ENCODE measurements at regions not wholly inside any gene's neighbourhood (a gene's known extent, or its start where the extent isn't known, plus 50 kb on each side); places are given as distances from the start of the nearest gene placed in this dataset.

DNA sequence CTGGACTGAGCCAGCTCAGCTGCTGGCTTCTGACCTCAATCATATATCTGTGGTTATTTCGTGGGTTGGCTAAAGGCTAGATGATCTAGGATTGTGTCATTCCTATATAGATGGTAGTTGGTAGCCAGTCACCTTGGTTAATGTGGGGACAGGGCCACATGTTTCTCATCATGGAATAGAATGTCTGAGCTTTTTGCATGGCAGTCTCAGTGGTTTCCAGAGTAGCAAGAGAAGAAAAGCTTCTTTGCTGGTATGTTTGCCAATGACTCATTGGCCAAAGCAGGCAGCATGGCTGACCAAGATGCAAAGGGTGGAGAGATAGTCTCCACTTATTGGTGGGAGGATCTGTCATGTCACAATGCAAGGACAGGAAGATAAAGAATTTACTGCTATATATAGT is 746.4 kb upstream of the FLRT2 start:
- no peak for DNase-seq

DNA sequence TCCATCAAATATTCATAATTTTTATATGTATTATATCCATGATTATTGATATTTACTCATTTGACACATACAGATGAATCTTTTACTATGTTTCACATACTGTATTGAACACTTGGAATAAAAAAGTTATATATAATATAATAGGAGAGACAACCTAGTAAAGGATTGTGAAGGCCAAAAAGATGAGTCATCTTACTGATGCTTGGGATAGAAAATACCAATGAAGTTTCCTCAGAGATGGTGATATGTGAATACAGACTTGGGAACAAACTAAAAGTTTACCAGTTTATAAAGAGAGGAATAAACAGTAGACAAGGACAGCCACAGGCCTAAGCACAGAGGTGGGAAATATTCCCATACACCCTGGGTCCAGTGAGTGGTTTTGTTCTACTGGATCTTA is 743.9 kb upstream of the FLRT2 start:
- no peak for DNase-seq

DNA sequence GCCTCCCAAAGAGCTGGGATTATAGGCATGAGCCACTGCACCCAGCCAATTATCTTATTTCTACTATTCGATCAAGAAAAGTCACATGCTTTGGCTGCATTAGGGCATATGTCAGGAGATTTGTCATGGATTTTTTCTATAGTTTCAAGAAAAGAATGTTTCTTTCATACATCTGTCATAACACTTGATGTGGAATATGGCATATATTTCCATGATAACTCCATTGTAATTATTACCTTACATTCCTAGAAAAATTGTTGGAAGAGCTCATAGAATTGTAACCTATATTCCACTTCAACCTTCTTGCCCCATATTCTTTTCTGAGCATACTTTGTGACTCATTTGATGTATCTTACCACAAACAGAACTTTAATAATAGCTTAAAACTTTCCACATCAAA is 740.9 kb upstream of the FLRT2 start:
- no peak for DNase-seq

DNA sequence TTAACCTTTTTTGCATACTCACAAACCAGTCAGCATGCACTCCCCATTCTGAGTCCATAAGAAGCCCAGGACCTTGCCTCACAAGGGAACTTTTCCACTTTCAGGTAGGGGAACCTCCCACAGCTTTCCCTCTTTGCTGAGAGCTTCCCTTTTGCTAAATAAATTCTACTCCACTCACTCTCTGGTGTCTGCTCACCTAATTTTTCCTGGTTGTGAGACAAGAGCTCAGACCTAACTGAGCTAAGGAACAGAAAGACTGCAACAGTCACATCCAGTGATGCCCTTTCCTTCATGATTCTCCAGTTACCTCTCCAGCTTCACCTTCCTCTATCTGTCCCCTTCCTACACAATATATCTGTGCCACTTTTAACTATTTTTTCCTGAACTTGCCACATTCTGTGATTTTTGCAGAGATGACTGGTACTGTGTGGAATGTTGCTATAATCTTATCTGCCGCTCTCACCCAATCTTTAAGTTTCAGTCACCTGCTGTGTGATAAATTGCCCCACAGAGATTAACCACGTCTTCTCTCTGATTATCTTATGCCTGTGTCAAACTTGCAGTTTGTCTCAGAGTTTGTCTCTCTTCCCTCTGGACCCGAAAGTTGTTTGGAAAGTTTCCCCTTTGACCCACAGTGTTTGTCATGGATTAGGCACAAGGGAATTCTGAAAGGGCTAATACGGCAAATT is 737.1 kb upstream of the FLRT2 start:
- DNase-seq, result no peak

DNA sequence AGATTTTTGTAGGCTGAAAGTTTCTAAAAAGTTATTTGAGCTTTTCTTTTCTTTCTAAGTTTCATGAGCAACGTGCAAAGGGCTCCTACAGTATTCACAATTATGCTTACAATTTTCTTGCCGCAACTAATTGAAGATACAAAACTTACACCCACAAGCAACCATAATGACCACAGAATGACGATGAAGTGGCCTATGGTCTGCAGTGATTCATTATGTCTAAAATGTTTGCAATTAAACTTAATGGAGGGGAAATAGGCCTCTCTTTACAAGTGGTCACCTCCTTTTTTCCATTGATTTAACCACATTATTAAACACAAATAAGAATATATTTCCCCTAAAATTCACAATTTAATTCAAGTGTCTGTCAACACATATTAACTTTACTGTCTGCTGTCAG is 732.6 kb upstream of the FLRT2 start:
- DNase-seq, result no peak

DNA sequence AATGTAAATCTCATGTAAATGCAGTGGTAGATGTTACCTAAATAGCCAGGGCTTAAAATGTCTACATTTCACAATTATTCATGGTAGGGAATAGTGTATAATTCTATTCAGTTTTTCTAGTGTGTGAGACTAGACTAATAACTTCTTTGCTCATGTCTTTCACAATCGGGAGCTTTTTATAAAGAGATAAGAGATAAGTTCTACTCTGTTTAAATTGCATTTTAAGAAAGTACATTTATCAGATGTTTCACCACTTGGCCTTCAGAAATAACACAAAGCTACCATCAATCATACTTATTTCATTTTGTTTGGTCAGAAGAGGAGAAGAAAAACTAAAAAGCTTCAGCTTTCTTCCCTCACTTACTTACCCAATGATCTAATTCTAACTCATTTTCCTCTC is 725.5 kb upstream of the FLRT2 start:
- no peak for DNase-seq

DNA sequence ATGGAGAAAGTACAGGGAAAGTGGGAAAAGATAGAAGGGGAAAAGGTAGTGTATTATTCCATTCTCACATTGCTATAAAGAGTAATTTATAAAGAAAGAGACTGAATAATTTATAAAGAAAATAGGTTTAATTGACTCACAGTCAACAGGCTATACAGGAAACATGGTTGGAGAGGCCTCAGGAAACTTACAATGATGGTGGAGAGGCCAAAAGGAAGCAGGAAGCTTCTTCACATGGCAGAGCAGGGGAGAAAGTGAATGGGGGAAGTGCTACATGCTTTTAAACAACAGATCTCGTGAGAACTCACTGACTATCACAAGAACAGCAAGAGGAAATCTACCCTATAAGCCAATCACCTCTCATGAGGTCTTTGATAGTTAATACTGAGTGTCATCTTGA is 725.0 kb upstream of the FLRT2 start:
- DNase-seq, result no peak

DNA sequence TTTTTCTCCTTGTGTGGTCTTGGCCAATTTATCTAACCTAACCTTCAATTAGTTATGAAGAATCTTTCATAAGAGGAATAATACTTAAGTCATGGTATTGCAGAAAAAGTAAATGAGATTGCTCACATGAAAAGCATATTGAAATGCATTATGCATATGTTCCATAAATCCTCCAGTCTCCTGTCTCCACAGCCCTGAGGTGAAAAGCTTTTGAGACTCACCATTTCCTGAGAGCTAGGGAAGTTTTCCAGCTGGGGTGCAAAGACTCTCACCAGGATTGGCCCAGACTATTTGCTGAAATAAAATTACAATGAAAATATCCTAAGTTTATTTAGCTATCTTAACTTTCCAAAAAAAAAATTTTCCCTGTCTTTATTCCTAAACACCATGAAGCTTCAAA is 723.8 kb upstream of the FLRT2 start:
- no peak for DNase-seq

DNA sequence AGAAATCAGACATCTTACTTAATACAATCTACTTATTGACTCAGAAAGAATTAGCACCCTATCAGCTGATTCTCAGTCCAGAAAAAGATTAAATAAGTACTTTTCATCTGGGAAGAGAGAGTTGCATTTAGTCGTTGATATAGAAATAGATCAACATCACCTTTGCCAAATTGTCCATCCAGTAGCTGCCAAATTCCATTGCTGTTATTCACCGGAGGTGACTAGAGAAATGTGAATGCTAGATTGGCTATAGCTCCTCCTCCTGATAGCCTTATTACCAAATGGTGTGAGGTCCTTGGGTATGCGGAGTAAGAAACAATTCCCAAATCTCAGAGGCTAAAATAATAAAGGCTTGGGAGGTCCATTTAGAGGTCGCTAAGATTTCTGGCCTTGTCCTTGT is 723.3 kb upstream of the FLRT2 start:
- DNase-seq, result no peak

DNA sequence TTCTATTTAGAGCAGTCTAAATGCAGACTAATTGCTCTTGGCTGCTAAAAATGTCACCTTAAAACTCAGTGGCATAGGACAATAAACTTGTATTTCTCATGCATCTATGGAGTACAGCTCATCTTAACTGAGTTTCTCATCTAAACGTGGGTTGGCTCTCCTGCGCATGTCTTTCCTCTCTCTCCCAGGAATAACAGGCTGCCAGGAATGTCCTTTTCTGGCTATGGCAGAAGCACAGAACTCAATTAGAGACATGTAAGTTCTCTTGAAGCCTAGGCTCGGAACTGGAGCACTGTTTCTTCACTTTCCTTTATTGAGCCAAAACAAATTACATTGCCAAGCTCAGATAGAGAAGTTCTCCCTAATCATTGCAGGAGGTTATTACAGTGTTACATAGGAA is 722.3 kb upstream of the FLRT2 start:
- no peak for DNase-seq

DNA sequence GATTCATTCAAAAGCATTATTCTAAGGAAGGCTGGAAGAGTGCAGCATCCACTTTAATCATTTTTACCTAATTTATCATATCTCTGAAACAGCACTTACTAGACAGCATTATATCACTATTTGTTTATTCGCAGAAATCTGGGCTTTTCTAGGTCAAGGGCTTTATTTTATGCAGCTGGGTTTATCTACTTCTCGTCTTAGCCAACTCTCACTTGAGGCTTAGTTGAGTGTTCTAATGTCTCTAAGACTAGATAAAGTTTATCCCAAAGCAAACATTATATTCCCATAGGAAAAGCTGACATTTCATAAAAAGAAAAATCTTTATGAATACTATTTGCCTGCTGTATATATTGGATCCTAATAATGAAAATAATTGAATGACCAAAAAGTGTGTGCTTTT is 720.8 kb upstream of the FLRT2 start:
- DNase-seq, result no peak

DNA sequence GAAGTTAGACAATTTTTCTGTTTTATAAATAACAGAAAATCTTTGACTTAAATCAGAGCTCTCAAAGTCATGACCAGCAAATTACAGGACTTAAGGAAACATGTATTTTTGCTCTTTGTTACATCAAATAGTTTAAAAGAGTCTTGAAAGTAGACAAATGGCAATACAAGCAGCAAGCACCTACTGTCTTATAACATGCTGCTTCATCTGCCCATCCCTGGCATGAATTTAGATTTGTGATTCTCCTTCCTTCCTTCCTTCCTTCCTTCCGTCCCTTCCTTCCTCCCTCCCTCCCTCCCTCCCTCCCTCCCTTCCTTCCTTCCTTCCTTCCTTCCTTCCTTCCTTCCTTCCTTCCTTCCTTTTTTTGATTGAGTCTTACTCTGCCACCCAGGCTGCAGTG is 715.6 kb upstream of the FLRT2 start:
- no peak for DNase-seq

DNA sequence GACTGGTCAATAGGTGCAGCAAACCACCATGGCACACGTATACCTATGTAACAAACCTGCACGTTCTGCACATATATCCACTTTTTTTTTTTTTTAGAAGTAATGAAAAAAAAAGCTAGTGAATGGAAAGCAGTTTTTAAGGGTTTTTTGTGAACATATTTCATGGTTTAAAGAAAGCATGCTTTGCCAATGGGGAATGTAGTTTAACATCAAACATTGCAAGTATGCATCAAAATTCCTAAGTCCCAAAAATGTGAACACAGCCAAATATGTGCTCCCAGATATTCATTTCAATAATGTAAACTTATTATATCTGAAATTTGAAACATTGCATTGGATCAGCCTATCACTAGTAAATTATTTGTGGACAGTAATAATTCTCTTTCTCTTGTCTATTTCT is 710.4 kb upstream of the FLRT2 start:
- no peak for DNase-seq

DNA sequence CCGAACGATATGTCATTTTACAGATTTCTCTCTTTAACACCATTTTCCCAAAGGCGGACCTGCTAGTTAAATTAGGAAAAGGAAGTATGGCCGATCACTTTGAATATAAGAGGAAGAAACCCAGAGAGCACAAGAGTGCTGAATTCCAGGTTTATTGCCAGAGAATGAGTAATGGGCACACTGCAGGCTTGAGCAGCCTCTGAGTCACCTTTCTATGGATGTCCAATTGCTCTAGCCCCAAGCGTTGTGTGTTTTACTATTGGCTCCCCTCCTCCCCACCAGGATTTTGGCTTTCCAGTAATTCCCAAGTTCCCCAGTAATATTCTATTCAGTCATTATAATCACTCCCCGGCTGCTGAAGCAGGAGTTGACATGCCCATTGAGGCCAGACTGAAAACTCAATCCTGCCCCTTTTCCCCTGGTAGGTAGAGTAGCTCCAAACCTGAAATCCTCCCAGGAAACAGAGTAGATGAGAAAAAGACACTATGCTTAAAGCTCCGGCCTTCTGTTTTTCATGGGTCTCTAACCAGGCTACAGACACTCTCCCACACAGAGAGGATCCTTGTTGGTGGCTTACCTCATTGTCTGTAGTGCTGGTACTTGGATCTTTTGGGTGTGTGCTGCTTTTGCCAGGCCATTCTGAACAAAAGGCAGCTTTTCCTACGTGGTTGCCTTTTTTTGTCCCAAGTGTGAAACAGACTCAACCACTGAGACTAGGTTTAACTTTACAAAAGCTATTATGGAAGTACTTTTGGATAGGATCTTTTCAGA is 704.3 kb upstream of the FLRT2 start:
- no peak for DNase-seq

DNA sequence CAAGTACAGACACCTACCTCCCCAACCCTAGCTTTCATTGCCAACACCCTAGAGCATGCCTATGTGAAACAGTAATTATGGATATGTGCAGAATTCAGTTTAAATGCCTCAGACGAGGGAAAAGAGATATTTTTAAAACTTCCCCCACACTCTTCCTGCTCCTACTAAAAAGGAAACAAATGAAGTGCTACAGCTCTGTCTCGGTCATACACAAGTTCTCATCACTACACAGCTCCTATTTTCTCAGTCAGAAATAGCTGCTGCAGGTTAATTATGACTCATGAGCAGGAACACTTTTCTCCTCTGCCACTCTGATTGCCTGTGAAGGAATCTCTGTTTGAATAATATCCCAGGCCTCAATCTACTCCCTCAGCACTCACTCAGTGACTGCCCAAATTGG is 703.6 kb upstream of the FLRT2 start:
- DNase-seq, result no peak

DNA sequence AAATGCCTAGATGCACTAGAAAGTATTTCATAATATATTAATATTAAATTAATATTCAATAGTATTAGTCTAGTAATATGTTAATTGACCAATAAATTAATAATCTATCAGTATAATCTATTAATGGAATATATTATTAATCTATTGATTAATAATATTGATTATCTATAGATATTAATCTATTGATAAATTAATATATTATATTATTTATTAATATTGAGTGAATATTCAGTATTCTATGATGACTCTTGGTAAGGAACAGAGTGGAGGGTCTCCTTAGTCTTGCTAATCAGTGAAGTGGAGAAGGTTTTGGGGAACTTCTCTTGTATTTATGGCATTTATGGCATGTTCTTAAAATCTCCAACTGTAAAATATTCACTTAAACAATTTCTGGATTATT is 679.3 kb upstream of the FLRT2 start:
- no peak for DNase-seq

DNA sequence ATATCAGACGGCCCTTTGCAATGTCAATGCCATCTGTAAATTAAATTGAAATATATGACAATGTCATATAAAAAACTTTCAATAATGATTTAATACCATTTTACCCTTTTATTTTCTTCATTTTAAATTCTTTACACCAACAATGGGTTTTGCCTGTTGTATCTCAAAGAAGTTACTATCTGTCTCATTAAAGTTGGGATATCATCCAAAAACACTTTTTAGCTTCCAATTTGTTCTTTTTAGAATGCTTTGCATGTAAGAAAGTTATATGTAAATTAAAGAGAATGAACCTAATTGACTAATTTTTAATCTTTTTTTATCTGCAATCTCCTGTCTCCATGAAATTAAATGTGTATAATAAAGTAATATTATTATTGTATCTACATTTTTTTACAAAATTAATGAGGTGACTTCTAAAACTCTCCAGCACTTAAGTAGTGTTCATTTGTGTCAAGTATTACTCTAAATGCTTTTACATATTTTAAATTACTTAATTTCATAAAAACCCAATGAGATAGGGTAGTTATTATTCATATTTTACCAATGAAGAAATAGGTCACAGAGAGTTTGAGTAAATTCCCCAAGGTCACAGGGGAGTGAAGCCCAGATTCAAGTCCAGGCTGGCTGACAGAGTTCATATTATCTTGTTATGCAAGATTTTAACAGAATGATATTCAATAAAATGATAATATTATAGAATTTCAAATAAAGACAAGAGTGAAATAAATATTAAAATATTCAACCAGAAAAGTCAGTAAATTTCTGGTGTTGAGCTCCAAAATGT is 673.0 kb upstream of the FLRT2 start:
- DNase-seq, result no peak

DNA sequence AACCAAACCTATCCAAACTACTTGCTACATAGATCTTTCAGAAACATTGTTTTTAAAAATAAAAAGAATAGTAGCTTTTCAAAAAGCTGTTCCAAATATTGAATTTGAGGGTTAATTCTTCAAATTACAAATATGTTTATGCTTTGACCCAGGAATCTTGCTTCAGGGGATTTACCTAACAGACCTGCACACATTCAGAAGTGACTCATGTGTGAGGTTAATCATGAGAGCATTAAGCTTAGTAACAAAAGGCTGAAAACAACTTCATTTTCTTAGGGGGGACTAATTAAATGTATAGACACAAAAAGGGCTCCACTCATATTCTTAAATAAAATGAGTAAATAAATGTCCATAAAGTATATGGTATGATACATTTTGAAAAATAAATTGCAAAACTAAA is 672.4 kb upstream of the FLRT2 start:
- peak; percentile 7 for DNase-seq

DNA sequence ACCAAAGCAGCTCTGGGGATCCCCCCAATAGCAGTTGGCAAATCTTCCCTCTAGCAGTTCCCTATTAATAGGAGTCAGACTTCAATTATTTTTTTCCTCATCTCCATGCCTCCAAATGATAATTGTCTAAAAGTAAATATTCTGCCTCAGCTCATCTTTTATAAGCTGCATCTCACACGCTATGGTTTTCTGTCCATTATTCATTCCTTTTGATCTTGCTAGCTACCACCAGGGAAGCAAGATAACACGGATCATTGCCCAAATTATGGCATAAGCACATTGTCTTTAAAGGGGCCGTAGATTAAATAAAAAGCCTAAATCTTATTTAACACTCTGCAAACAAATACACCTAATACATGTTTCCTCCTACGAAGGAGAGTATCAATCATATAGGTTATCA is 670.8 kb upstream of the FLRT2 start:
- DNase-seq, result peak; percentile 89

DNA sequence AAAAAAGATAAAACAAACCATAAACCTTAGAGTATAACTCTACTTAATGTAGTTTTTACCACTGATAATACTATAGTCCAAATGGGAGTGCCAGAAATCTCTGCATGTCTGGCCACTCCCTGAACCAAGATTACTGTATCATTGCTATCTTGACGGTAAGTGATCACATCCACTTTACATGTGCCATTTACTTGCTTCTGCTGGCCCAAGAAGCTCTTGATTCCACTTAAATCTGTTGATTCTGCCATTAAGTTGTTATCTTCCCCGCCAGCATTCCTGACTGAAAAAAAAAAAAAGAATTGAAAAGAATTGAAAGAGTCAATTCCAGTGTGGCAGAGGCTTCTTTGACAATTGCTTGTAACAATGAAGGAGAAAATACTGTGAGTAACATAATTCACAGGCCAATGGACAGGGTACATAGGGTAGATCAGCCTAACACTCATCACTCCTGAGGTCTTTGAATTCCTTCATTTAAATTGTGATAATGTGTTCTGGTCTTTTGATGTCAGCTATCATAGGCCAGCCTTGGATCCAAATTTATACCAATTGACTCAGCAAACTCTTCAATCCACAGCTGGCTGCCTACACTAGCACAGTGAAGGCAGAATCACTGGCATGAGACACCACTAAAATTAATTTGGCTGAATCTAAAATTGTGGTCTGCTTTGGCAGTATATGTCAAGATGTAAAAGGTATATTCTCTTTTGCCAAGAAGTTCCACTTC is 665.2 kb upstream of the FLRT2 start:
- DNase-seq, result no peak

DNA sequence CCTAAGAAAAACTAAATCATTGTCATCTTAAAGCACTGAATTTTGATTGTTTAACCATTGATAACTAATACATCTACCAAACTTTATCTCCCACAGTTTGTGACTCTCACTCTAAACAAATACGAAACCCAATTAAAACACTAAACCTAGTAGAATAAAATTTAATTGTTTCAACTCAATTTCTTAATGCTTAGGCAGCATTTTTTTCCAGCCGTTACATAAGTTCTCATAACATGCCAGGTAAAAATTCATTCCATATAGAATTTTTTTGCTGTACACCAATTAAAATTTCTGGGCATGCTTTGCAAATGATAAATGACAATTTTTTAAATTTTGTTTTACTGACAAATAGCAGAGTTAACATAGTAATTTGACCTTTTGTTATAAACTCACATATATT is 658.2 kb upstream of the FLRT2 start:
- DNase-seq, result no peak

DNA sequence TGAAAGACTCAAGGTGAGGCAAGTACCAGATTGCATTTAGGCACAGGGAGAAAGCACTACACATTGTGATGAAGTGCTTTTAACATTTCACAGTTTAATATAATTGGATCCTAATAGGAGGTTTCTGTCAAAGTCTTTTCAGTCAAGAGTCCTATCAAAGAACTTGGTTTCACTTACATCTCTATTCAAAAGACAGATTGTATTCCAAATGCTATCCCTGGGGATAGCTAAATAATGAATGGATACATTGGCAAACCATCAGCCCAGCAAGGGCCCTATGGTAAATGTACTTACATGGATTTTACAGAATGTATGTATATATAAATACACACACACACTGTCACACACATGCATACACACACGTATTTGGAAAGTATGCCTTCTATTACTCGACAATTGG is 655.5 kb upstream of the FLRT2 start:
- no peak for DNase-seq

DNA sequence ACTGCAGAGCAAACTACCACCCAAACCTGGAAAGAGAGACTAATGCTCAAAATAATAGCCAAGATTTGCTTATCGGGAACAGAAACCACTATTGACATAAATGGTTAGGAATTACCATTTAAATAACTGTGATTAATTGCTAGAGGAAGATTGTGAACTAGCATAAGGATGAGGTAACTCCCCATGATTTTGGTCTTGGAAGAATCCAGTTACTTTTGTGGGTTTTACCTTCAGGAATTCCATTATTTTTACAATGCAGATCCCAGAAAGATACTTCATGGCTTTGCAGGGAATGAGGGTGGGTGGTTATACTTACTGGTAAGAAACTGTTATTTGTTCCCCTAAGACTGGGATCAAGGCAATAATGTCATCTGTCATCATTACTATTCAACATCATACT is 652.9 kb upstream of the FLRT2 start:
- no peak for DNase-seq

DNA sequence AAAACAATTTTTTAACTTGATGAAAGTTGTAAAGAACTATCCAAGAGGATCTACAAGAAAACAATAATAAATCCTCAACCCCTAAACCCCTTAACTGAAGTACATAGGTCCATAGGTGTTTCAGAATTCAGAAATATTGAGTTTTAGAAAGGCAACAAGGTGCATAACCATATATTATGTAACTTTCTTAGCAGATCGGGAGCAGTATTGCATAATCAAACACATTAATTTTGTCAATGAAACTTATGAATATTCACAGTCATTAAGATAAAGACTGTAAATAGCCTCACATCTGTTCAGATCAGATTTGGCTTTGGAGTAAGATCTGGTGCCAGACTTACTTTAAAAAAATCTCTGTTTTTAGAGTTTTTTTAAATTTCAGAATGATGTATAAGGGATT is 647.1 kb upstream of the FLRT2 start:
- DNase-seq, result no peak

Measured in NCI-H146 (cell line).